ENCODE measurements at regions not wholly inside any gene's neighbourhood (a gene's known extent, or its start where the extent isn't known, plus 50 kb on each side); places are given as distances from the start of the nearest gene placed in this dataset.

DNA sequence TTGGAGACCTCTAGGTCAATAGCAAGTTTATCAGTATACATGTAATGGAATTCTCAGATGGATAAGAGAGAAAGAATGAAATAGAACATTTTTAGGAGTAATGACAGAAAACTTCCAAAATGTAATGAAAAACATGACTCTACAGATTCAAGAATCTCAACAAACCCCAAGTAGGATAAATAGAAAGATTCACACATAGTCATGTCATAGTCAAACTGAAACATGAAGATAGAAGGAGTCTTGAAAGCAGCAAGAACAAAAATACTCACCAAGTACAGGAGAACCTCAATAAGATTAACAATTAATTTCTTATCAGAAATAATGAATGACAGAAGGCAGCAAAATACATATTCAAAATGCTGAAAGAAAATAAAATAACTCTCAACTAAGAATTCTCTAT is 164.5 kb downstream of the SPATA31D1 start (continued):
- TF ChIP-seq, protein P1, sequence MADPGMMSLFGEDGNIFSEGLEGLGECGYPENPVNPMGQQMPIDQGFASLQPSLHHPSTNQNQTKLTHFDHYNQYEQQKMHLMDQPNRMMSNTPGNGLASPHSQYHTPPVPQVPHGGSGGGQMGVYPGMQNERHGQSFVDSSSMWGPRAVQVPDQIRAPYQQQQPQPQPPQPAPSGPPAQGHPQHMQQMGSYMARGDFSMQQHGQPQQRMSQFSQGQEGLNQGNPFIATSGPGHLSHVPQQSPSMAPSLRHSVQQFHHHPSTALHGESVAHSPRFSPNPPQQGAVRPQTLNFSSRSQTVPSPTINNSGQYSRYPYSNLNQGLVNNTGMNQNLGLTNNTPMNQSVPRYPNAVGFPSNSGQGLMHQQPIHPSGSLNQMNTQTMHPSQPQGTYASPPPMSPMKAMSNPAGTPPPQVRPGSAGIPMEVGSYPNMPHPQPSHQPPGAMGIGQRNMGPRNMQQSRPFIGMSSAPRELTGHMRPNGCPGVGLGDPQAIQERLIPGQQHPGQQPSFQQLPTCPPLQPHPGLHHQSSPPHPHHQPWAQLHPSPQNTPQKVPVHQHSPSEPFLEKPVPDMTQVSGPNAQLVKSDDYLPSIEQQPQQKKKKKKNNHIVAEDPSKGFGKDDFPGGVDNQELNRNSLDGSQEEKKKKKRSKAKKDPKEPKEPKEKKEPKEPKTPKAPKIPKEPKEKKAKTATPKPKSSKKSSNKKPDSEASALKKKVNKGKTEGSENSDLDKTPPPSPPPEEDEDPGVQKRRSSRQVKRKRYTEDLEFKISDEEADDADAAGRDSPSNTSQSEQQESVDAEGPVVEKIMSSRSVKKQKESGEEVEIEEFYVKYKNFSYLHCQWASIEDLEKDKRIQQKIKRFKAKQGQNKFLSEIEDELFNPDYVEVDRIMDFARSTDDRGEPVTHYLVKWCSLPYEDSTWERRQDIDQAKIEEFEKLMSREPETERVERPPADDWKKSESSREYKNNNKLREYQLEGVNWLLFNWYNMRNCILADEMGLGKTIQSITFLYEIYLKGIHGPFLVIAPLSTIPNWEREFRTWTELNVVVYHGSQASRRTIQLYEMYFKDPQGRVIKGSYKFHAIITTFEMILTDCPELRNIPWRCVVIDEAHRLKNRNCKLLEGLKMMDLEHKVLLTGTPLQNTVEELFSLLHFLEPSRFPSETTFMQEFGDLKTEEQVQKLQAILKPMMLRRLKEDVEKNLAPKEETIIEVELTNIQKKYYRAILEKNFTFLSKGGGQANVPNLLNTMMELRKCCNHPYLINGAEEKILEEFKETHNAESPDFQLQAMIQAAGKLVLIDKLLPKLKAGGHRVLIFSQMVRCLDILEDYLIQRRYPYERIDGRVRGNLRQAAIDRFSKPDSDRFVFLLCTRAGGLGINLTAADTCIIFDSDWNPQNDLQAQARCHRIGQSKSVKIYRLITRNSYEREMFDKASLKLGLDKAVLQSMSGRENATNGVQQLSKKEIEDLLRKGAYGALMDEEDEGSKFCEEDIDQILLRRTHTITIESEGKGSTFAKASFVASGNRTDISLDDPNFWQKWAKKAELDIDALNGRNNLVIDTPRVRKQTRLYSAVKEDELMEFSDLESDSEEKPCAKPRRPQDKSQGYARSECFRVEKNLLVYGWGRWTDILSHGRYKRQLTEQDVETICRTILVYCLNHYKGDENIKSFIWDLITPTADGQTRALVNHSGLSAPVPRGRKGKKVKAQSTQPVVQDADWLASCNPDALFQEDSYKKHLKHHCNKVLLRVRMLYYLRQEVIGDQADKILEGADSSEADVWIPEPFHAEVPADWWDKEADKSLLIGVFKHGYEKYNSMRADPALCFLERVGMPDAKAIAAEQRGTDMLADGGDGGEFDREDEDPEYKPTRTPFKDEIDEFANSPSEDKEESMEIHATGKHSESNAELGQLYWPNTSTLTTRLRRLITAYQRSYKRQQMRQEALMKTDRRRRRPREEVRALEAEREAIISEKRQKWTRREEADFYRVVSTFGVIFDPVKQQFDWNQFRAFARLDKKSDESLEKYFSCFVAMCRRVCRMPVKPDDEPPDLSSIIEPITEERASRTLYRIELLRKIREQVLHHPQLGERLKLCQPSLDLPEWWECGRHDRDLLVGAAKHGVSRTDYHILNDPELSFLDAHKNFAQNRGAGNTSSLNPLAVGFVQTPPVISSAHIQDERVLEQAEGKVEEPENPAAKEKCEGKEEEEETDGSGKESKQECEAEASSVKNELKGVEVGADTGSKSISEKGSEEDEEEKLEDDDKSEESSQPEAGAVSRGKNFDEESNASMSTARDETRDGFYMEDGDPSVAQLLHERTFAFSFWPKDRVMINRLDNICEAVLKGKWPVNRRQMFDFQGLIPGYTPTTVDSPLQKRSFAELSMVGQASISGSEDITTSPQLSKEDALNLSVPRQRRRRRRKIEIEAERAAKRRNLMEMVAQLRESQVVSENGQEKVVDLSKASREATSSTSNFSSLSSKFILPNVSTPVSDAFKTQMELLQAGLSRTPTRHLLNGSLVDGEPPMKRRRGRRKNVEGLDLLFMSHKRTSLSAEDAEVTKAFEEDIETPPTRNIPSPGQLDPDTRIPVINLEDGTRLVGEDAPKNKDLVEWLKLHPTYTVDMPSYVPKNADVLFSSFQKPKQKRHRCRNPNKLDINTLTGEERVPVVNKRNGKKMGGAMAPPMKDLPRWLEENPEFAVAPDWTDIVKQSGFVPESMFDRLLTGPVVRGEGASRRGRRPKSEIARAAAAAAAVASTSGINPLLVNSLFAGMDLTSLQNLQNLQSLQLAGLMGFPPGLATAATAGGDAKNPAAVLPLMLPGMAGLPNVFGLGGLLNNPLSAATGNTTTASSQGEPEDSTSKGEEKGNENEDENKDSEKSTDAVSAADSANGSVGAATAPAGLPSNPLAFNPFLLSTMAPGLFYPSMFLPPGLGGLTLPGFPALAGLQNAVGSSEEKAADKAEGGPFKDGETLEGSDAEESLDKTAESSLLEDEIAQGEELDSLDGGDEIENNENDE (IDR thresholded peaks at IDR 0.05; ENCODE audit: low read depth, low read length): no peak
- no peak for TF ChIP-seq FUS (optimal IDR thresholded peaks at IDR 0.05; ENCODE audit: low read depth, low read length)
- TF ChIP-seq KLF16 (IDR thresholded peaks at IDR 0.05): no peak
- TF ChIP-seq CBFB (CRISPR knock-in tag; IDR thresholded peaks at IDR 0.05): no peak
- no peak for TF ChIP-seq ZNF274 (IDR thresholded peaks at IDR 0.05; ENCODE audit: borderline replicate concordance, low read depth, low read length)
- no peak for TF ChIP-seq PTRF (tag; IDR thresholded peaks at IDR 0.05)
- TF ChIP-seq, protein P2, sequence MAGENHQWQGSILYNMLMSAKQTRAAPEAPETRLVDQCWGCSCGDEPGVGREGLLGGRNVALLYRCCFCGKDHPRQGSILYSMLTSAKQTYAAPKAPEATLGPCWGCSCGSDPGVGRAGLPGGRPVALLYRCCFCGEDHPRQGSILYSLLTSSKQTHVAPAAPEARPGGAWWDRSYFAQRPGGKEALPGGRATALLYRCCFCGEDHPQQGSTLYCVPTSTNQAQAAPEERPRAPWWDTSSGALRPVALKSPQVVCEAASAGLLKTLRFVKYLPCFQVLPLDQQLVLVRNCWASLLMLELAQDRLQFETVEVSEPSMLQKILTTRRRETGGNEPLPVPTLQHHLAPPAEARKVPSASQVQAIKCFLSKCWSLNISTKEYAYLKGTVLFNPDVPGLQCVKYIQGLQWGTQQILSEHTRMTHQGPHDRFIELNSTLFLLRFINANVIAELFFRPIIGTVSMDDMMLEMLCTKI (IDR thresholded peaks at IDR 0.05; ENCODE audit: partially characterized antibody): no peak
- TF ChIP-seq ZNF23 (CRISPR knock-in tag; IDR thresholded peaks at IDR 0.05): no peak

Measured in K562 (cell line).